Central memory CD8-positive, alpha-beta T cell (primary cell): ENCODE measurements at regions not wholly inside any gene's neighbourhood (a gene's known extent, or its start where the extent isn't known, plus 50 kb on each side); places are given as distances from the start of the nearest gene placed in this dataset.

ENCODE experiments used
- ATAC-seq: fragments of 150-1000 bp; cut with Tn5 transposase; replicated peaks from 2 replicates; pipeline ENCODE4 v1.10.0; 2022; ENCODE audit warnings: mild to moderate bottlenecking, moderate FRiP score, moderate number of reproducible peaks; ENCODE audit not compliant: poor library complexity, severe bottlenecking; ENCODE audit errors: extremely low read depth
- DNase-seq, 2 donors: peaks; one replicate each; pipeline ENCODE4 v3.0.0; 2021; ENCODE audit warnings: low spot score in 2 of 2
- H3K27ac Mint-ChIP-seq: one replicate; pipeline ENCODE4 v1.8.0; 2022; ENCODE audit warnings: low read depth, mild to moderate bottlenecking, moderate library complexity, mixed read lengths
- H3K27me3 Mint-ChIP-seq: one replicate; pipeline ENCODE4 v1.8.0; 2022; ENCODE audit warnings: mixed read lengths
- H3K36me3 Mint-ChIP-seq: one replicate; pipeline ENCODE4 v1.8.0; 2022; ENCODE audit warnings: mild to moderate bottlenecking, moderate library complexity, mixed read lengths; ENCODE audit not compliant: insufficient read depth
- H3K4me1 Mint-ChIP-seq: one replicate; pipeline ENCODE4 v1.8.0; 2022; ENCODE audit warnings: mixed read lengths
- H3K4me3 Mint-ChIP-seq: one replicate; pipeline ENCODE4 v1.8.0; 2022; ENCODE audit warnings: mild to moderate bottlenecking, moderate library complexity, mixed read lengths
- H3K9me3 Mint-ChIP-seq: one replicate; pipeline ENCODE4 v1.8.0; 2022; ENCODE audit warnings: mixed read lengths

GRCh38 chr15:39499681-39500080 is 81.2 kb upstream of the THBS1 start:
- ATAC-seq, result no peak
- H3K27me3 Mint-ChIP-seq, result peaks cover 34% of the 10 kb centered on the region
- no peaks in the 10 kb centered on the region for H3K9me3 Mint-ChIP-seq
- no peak overlapping the region for H3K4me3 Mint-ChIP-seq
- no peak overlapping the region for H3K27ac Mint-ChIP-seq
- peaks cover 16% of the 10 kb centered on the region for H3K4me1 Mint-ChIP-seq
- no peaks in the 10 kb centered on the region for H3K36me3 Mint-ChIP-seq
- no peak for DNase-seq

- Mint-ChIP-seq H3K36me3 (no peaks in the 10 kb centered on the region), H3K27me3 (peaks cover 21% of the 10 kb centered on the region), H3K27ac (no peak overlapping the region), H3K9me3 (no peaks in the 10 kb centered on the region), H3K4me3 (no peak overlapping the region), H3K4me1 (peaks cover 9% of the 10 kb centered on the region)
- ATAC-seq (no peak), DNase-seq (no peak)
Observed at GRCh38 chr15:39501366-39502081, 79.4 kb upstream of the THBS1 start.

DNA sequence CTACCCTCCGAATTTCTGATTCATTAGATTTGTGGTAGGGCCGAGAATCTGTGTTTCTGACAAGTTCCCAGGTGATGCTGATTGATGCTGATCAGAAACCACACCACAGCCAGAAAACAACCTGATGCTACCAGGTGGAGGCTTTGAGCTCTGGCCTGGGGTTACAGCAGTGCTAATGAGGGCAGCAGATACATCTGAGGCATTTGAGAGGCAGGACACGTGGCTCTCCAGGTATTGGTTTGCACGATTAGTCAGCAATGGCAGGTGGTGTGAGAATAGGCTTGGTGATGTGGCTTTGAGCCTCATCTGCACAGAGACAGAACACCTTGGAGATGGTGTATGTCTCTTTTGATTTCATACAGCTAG is 78.8 kb upstream of the THBS1 start:
- DNase-seq, result no peak
- ATAC-seq, result peak; percentile 24
- H3K4me3 Mint-ChIP-seq, result no peak overlapping the region

DNA sequence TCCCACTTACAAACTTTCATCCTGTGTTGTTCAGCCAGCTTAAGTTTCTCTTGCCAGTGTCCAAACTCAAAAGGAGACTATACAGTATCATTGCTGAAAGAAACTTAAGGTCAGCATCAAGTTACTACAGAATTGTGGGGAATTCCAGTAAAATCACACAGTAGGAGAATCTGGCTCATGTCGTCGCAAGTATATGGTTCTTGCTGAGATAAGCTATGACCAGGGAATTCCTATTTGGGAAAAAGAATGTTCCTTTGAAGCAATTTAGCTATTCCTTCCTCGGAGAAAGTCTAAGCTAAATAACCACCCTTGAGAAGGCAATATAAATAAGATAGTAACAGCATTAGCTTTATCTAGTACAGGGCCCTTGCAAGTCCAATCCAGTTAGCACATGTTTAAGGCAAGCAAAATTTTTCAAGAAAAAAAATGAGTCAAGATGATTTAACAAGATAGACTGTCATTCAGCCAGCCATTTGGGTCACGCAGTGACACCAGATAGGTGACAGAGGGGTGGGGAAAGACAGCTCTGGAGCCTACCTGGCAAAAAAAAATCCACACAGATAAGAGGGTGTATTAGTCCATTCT is 78.2 kb upstream of the THBS1 start:
- peaks cover 19% of the 10 kb centered on the region for H3K27me3 Mint-ChIP-seq
- ATAC-seq (no peak), DNase-seq (no peak)
- no peaks in the 10 kb centered on the region for H3K9me3 Mint-ChIP-seq
- H3K4me1 Mint-ChIP-seq, result peaks cover 5% of the 10 kb centered on the region
- H3K27ac Mint-ChIP-seq, result no peak overlapping the region
- H3K4me3 Mint-ChIP-seq, result no peak overlapping the region
- no peaks in the 10 kb centered on the region for H3K36me3 Mint-ChIP-seq

More for the DNA sequence above, 78.8 kb upstream of the THBS1 start:
- H3K36me3 Mint-ChIP-seq, result no peaks in the 10 kb centered on the region
- no peak overlapping the region for H3K27ac Mint-ChIP-seq
- peaks cover 21% of the 10 kb centered on the region for H3K27me3 Mint-ChIP-seq
- peaks cover 9% of the 10 kb centered on the region for H3K4me1 Mint-ChIP-seq
- H3K9me3 Mint-ChIP-seq, result no peaks in the 10 kb centered on the region

DNA sequence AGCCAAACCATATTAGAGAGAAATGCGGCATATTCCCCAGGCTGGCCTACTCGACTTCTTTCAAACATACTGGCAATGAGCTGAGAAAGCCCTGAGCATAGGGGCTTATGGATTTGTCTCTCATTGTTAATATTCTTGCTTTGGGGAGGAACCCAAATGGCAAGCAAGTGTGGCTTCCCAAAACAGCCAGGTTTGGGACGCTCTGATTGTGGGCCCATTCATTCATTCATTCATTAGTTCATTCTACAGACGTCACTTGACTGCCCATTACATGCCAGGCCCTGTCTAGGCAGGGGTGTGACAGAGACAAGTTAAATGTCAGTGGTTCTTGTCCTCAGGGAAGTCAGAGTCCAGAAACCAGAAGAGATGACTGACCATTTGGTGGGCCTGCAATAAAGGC is 77.4 kb upstream of the THBS1 start:
- no peak for ATAC-seq
- no peak overlapping the region for H3K4me3 Mint-ChIP-seq
- no peaks in the 10 kb centered on the region for H3K9me3 Mint-ChIP-seq

DNA sequence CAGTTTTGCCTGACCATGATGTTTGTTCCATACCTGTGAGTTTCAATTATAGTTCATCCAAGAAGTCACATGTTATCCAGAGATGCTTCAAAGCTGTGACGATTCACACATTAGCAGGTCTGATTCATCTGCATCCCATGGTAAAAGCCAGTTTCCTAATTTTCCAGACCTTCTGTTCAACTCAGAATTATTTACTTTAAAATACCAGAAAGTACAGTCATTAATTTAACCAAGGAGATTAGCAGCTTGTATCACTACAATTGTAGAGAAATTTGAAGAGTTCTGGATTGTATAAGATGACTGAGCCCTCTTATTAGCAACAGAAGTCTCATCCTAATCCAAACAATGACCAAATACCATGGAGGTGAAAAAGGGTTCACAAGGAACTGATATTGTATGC is 76.1 kb upstream of the THBS1 start:
- H3K27ac Mint-ChIP-seq, result no peak overlapping the region
- no peaks in the 10 kb centered on the region for H3K36me3 Mint-ChIP-seq
- no peaks in the 10 kb centered on the region for H3K4me1 Mint-ChIP-seq
- ATAC-seq (no peak), DNase-seq (no peak)
- H3K9me3 Mint-ChIP-seq, result no peaks in the 10 kb centered on the region
- H3K27me3 Mint-ChIP-seq, result peaks cover 20% of the 10 kb centered on the region
- no peak overlapping the region for H3K4me3 Mint-ChIP-seq

More for the DNA sequence above, 77.4 kb upstream of the THBS1 start:
- H3K36me3 Mint-ChIP-seq, result no peaks in the 10 kb centered on the region
- no peaks in the 10 kb centered on the region for H3K4me1 Mint-ChIP-seq
- H3K27me3 Mint-ChIP-seq, result peaks cover 19% of the 10 kb centered on the region
- no peak for DNase-seq
- no peak overlapping the region for H3K27ac Mint-ChIP-seq

DNA sequence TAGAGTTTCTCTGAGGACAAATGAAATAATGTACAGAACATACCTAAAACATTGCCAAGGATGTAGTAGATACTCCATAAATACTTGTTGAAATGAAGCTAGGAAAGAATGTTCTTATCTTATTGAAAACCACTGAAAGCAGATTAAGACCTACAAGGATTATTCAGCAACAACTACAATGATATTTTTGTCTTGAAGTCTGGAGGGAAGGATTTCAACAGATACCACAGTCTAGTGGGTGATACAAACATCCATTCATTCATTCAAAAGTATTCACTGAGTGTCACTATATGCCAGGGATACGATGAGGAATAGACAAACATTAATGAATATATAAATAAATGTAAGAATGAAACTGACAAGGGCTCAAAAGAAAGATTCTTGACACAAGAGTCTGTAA is 74.7 kb upstream of the THBS1 start:
- no peak overlapping the region for H3K27ac Mint-ChIP-seq
- H3K4me1 Mint-ChIP-seq, result no peaks in the 10 kb centered on the region
- H3K27me3 Mint-ChIP-seq, result peaks cover 25% of the 10 kb centered on the region
- DNase-seq, result no peak
- no peak for ATAC-seq
- no peaks in the 10 kb centered on the region for H3K9me3 Mint-ChIP-seq
- H3K4me3 Mint-ChIP-seq, result no peak overlapping the region
- no peaks in the 10 kb centered on the region for H3K36me3 Mint-ChIP-seq

DNA sequence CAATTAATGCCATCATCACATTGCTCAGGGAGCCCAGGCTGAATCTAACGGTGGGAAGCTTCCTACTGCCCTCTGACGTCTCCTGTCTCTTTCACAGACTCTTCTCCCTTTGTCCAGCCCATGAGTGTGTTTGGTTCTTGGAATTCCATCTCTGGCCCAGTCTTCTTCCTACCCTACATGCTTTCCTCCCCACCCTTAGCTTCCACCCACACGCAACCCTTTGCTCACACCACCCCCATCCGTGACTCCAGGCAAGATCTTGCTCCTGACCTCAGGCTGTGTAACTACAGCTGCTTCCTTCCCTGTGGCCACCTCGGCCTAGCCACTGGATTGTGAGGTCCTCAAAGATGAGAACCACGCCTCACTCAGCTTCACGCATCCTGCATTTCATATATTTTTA is 72.3 kb upstream of the THBS1 start:
- no peaks in the 10 kb centered on the region for H3K4me1 Mint-ChIP-seq
- no peak overlapping the region for H3K4me3 Mint-ChIP-seq
- H3K27ac Mint-ChIP-seq, result no peak overlapping the region
- DNase-seq, result no peak
- H3K36me3 Mint-ChIP-seq, result no peaks in the 10 kb centered on the region
- ATAC-seq, result no peak
- H3K27me3 Mint-ChIP-seq, result peaks cover 49% of the 10 kb centered on the region
- no peaks in the 10 kb centered on the region for H3K9me3 Mint-ChIP-seq

- Mint-ChIP-seq H3K4me3 (no peak overlapping the region), H3K36me3 (no peaks in the 10 kb centered on the region), H3K9me3 (peaks cover 6% of the 10 kb centered on the region), H3K27ac (no peak overlapping the region), H3K4me1 (no peaks in the 10 kb centered on the region), H3K27me3 (peaks cover 65% of the 10 kb centered on the region)
- ATAC-seq (no peak), DNase-seq (no peak)
Observed at GRCh38 chr15:39510001-39510701, 70.7 kb upstream of the THBS1 start.

GRCh38 chr15:39511000-39511915 is 69.6 kb upstream of the THBS1 start:
- DNase-seq (no peak), ATAC-seq (no peak)
- no peak overlapping the region for H3K4me3 Mint-ChIP-seq
- peaks cover 6% of the 10 kb centered on the region for H3K9me3 Mint-ChIP-seq
- no peak overlapping the region for H3K27ac Mint-ChIP-seq
- peaks cover 76% of the 10 kb centered on the region for H3K27me3 Mint-ChIP-seq
- H3K36me3 Mint-ChIP-seq, result peaks cover under 1% of the 10 kb centered on the region
- no peaks in the 10 kb centered on the region for H3K4me1 Mint-ChIP-seq

- ATAC-seq, result no peak
- peaks cover 79% of the 10 kb centered on the region for H3K27me3 Mint-ChIP-seq
Observed at GRCh38 chr15:39511916-39512260, 69.0 kb upstream of the THBS1 start.

GRCh38 chr15:39512643-39513042 is 68.2 kb upstream of the THBS1 start:
- Mint-ChIP-seq H3K4me1 (no peaks in the 10 kb centered on the region), H3K4me3 (no peak overlapping the region), H3K27ac (no peak overlapping the region), H3K9me3 (peaks cover 6% of the 10 kb centered on the region), H3K36me3 (peaks cover 3% of the 10 kb centered on the region), H3K27me3 (peaks cover 80% of the 10 kb centered on the region)
- no peak for DNase-seq
- no peak for ATAC-seq

More at GRCh38 chr15:39511916-39512260, 69.0 kb upstream of the THBS1 start:
- H3K27ac Mint-ChIP-seq, result no peak overlapping the region
- H3K4me3 Mint-ChIP-seq, result no peak overlapping the region
- H3K4me1 Mint-ChIP-seq, result no peaks in the 10 kb centered on the region
- no peak for DNase-seq
- peaks cover 6% of the 10 kb centered on the region for H3K9me3 Mint-ChIP-seq
- peaks cover 2% of the 10 kb centered on the region for H3K36me3 Mint-ChIP-seq
